NCI-H128 (cell line): ENCODE measurements at regions not wholly inside any gene's neighbourhood (a gene's known extent, or its start where the extent isn't known, plus 50 kb on each side); places are given as distances from the start of the nearest gene placed in this dataset.
"Not testable (repeated sequence)": the region's sequence is repeated elsewhere in the genome, so short reads cannot be mapped to it uniquely, and the experiment has no call there.

Source experiments
- DNase-seq: peaks from one replicate; lab custom pipeline; 2025; ENCODE audit not compliant: unreplicated experiment; lab: John Stamatoyannopoulos, UW

DNA sequence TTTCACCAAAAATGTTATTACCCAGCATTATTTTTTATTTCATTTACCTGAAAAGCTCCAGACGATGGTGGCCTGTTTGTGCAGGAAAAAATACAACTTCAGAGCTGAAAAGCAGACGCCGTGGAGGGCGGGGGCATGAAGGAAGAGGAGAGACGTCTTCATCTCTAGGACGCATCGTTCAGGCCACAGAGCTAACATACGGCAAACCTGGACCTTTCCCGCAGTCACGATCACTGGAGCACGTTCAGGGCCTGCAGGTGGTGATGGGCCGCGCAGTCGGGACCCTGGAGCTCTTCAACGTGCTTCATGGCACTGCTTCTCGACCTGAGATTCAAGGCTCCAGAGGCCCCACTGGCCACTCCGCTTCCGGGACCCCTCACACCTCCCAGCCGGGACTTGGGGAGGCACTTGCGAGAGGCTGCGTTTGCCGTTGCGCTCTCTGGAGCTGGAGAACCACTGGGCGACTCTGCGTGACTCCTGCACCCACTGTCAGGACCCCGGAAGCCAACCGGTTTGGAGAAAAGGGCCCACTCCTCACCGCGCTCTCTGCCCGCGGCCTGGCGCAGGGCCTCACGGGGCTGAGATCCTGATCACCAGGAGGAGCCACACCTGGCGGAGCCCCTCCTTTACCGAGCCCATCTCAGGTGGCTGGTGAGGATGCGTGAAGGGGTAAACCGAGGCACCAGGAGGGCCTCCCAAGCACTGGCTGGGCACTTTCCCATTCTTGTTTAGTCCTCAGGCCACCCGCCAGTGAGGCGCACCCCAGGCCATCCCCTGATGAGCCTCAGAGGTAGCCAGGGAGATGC is 164.4 kb upstream of the AFDN start:
- no peak for DNase-seq

- DNase-seq: no peak
Measured at GRCh38 chr6:167662881-167663205, 163.9 kb upstream of the AFDN start.

DNA sequence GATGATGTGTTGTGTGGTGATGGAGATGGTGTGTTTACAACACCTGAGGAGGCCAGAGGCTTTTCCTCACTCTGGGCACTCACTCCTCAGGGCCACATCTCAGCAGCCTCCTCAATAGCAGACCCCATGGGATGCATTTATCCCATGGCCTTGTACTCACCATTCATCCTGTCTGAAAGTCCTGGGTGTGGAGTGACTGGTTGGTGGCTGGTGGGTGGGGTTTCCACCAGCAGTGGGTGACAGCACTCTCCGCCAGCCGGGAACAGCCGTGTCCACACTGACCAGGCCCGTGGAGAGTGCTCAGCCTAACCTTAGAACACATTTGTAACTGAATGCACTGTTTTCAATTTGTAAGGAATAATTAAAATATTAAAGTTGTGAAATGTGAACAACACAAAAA is 163.4 kb upstream of the AFDN start:
- no peak for DNase-seq

DNA sequence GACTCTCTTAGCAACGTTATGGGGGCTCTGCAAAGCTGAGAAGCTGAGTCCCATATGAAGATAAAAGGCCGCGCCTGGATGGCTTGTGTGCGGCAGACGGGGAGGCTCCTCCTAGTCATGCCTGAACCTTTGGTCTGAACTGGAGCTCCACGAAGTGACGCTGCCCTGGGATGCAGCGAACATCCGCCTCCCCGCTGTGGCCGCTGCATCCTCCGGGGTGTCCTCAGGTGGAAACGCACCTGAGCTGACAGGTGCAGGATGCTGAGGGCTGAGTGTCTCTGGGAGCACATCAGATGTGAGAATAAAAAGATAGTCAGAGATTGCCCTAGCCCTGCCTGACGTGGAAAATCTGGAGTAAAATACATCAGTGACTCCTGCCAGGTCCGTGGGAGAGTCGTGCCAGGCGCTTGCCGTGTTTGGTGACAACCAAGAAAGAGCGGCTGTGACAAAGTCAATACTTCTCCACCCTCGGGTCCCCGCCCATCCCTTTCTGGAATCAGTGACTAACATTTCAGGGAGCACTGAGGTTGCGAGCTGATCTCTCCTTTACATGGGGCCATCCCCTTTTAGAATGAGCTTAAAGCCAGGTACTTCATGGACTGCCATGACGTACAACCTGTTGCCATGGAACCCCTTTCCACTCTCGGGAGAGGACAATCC is 162.8 kb upstream of the AFDN start:
- DNase-seq: no peak

GRCh38 chr6:167664678-167665660 is 161.7 kb upstream of the AFDN start:
- no peak for DNase-seq

DNA sequence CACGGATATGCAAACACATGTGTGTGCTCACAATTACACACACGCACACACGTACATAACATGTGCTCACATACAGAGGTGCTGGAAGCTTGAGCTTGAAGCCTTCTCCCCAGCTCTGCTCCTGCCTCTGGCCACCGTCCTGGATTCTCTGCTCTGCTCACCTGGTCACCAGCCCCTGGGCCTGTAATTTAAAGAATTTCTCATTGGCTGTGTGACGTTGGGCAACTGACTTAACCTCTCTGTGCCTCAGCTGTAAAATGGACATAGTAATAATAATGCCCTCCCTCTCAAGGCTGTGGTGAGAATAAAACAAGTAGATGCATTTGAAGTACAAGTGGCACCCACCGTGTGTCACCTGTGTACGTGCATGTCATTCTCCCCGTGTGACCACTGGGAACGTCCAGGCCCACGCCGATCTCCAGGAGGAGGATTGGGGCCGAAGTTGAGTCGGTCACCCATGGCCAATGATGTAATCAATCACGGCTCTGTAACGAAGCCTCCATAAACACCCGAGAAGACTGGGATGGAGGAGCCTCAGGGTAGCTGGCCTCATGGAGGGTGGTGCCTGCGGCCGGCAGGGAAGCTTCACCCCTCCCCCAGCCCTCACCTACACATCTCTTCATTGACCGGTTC is 160.9 kb upstream of the AFDN start:
- DNase-seq: no peak

GRCh38 chr6:167666571-167667203 is 160.0 kb upstream of the AFDN start:
- DNase-seq: no peak

GRCh38 chr6:167667204-167668018 is 159.3 kb upstream of the AFDN start:
- no peak for DNase-seq

GRCh38 chr6:167668019-167668753 is 158.5 kb upstream of the AFDN start:
- DNase-seq: no peak

DNA sequence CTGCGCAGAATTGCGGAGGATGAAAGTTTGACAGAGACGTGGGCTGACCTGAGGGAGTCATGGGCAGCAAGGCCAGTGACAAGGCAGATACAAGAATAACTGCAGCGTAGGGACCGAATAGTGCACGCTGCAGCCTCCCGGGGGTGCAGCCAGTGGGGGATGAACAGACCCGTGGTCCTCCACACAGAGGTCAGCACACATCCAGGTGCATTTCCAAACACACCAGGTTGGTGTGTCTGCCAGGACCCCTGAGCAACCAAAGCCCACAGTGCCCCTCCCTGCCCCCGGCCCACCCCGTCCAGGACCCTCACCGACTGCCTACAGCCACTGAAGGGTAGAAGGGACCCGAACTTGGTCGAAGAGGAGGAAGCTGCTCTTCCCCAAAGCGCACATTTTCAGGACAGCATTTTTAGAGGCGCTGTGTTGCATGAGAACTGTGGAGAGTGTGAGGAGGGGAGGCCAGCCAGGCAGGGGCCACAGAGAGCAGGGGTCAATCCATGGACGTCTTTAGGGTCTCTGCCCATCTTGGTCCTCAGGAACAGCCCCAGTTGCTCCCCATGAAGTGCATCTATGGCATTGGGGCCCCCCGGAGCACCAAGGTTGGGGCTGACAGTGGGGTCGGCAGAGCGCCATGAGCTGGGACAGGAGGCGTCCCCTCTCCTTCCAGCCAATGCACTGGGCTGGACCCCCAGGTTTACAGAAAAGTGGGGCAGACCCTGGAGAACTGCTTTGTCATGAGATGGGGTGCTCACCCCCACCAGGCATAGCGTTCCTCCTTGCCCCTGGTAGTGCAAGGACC is 157.8 kb upstream of the AFDN start:
- DNase-seq: no peak

- DNase-seq: no peak
Measured at GRCh38 chr6:167669553-167669849, 157.2 kb upstream of the AFDN start.

DNA sequence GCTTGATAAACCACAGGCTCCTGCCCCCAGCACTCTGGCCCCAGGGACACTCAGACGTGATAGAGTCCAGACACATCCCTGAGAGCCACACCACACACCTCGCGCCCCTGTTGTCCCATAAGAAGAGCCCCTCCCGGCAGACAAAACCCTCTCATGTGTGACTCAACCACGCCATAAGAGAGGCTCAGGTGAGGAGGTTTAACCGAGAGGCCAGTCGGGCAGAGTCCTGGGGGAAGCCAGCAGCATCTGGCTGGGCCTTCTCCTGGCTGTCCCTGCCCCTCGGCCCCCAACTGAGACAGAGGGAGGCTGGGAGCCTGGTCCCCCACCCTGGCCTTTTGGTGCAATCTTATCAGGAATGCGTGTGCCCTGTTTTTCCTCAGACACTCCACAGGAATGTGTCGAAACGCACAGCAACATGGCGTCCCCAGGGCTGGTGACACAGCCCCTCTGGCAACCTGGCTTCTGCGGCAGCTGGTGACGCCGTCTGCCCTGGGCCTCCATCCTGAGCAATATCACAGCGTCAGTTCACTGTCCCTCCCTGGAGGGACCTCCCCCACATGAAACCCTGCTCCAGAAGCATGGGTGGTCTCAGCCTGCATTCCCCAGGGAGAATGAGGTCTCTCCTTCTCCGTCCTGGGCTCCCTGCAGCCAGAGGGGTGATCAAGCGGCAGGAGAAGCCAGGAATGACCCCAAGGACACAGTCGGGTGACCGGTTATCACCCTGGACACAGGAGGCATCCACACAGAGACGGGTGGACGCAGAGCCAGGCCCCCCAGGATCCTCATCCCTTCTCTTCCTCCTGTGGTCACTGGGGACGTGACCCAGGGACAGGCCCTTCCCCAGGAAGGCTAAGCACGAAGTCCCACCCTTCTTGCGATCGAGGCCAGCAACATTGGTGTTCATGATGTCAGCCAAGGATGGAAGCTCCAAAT is 156.6 kb upstream of the AFDN start:
- DNase-seq: no peak

- DNase-seq: no peak
Measured at GRCh38 chr6:167670938-167671338, 155.8 kb upstream of the AFDN start.

DNA sequence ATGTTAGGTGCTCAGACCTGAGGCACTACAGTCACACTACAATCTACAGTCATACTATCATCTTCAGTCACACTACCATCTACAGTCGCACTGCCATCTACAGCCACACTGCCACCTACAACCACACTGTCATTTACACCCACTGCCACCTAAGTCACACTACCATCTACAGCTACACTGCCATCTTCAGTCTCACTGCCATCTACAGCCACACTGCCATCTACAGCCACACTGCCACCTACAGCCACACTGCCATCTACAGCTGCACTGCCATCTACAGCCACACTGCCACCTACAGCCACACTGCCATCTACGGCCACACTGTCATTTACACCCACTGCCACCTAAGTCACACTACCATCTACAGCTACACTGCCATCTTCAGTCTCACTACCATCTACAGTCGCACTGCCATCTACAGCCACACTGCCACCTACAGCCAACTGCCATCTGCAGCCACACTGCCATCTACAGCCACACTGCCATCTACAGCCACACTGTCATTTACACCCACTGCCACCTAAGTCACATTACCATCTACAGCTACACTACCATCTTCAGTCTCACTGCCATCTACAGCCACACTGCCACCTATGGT is 155.2 kb upstream of the AFDN start:
- not testable (repeated sequence) for DNase-seq

GRCh38 chr6:167671977-167672687 is 154.6 kb upstream of the AFDN start:
- no peak for DNase-seq

GRCh38 chr6:167672738-167673137 is 154.0 kb upstream of the AFDN start:
- no peak for DNase-seq
